NOMO-1 treated with DMSO at 0.1 percent for 48 hours (cell line): ENCODE measurements at regions not wholly inside any gene's neighbourhood (a gene's known extent, or its start where the extent isn't known, plus 50 kb on each side); places are given as distances from the start of the nearest gene placed in this dataset.
"Not testable (repeated sequence)": the region's sequence is repeated elsewhere in the genome, so short reads cannot be mapped to it uniquely, and the experiment has no call there.

ENCODE experiments used
- DNase-seq: peaks from one replicate; lab custom pipeline; 2025; ENCODE audit not compliant: unreplicated experiment; lab: John Stamatoyannopoulos, UW

DNA sequence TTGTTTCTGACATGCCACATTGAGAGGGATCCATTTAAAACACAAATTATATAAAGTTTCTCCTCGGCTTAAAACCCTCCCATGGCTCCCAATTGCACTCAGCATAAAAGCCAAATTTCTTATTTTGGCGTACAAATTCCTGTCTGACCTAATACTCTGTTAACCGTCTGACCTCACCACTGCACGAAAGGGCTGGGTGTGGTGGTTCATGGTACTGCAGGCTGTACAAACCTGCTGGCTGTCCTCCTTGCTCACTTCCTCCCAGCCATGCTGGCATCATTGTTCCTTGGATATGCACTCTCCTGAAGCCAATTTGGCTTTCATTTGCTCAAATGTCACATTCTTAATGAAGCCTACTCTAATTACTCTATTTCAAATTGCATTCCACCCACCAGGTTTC, 301.6 kb upstream of the C16orf82 start:
- no peak for DNase-seq

DNA sequence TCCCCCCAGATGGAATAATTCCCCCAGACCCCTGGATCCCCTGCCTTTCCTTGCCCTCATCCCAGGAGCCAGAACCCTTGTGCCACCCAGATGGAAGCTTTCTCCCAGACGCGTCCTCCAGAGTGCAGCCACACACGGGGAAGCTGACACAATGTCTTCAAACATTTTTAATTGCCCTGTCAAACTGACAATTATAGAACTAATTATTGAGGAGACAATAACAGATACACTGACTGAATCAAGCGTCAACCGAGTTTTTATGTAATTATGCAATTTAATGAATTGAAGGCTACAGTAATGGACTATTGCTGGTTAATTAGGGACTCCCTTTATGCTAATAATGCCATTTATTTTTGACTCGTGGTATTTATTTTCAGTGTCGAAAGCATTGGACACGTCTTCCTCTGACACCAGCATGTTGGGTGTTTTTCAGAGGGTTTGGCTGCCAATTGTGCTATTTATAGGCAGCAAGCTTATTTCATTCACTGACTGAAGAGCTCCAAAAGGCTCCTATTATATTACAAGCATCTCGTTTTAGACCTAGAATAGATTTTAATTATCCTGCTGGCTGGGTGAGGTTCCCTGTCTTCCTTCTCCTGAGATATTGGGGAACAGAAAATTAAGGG, 298.2 kb upstream of the C16orf82 start:
- DNase-seq = no peak

DNA sequence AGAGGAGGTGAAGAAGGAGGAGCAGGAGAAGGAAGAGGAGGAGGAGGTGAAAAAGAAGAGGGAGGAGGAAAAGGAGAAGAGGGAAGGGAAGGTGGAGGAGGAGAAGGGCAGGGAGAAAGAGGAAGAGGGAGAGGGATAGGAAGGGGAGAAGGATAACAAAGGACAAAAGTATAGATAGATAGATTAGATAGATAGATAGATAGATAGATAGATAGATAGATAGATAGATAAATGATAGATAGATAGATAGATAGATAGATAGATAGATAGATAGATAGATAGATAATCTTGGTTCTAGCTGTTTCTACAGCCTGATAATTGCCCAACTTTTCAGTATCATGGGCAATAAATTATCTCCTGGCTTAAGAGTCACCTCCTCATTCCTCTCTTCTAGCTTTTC, 296.2 kb upstream of the C16orf82 start:
- no peak for DNase-seq

DNA sequence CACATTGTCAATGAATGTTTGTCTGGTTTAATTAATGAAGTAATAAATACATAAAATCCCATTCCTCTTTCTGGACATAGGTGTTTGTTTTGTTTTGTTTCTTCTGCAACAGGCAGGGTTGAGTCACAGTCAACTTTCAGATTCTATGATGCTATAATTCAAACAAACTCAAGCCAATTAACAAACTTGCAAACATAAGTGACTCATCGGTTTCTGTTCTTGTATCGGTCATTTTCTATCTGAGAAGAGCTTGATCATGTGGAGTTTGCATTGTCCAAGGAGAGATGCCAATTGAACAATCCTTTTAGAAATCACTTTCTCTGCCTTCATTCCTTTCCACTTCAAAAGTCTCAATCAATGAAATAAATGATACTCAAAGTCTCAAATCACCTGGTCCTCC, 294.2 kb upstream of the C16orf82 start:
- no peak for DNase-seq

DNA sequence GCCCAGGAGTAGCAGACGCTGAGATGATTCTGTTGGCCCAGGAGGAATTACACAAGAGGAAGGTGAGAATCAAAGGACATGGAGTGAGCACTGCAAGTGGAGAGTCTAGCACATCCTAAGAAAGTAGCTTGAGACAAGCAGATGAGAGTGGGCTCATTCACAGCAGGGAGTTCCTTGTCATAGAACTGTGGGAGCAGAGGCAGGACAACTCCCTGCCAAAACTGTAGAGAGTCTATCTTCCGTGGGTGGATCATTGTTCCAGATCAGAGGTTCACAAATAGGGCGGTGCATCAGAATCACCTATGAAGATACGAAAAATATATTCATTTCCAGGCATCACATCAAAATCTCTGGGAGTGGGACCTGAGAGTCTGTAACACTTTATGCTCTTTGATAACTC, 288.9 kb upstream of the C16orf82 start:
- no peak for DNase-seq

DNA sequence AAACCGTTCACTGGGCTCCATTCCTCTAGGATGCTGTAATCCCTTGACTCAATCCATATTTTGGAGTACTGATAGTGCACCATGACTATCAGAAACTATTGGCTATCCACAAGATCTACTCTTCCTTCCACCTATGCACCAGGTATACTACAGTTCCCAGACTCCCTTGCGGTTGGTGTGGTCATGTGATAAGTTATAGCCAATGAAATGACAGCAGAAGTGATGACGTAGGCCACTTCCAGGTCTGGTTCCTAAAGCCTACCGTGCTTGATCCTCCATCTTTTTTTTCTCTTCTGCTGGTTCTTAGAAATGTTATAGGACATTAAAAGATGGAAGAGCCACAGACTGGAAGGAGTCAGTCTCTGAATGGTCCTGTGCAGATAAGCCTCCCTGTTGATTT, 278.8 kb upstream of the C16orf82 start:
- no peak for DNase-seq

DNA sequence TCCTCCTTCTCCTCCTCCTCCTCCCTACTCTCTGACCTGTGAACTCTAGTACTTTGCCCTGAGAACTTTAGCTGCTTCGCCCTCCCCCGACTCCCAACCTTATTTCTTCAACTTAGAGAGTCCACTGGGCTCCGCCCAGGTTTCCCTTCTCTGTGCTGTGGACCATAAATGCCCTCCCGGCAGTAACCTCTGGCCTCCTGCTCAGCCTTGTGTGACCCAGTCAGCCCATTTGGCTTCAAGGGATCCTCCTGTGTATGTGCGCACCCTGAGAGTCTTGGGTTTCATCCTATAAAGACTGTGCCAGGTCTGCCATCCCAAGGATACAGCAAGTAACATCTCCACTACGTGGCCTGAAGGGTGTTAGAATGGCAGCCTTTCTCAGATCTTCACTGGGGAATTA, 275.6 kb upstream of the C16orf82 start:
- DNase-seq = no peak

DNA sequence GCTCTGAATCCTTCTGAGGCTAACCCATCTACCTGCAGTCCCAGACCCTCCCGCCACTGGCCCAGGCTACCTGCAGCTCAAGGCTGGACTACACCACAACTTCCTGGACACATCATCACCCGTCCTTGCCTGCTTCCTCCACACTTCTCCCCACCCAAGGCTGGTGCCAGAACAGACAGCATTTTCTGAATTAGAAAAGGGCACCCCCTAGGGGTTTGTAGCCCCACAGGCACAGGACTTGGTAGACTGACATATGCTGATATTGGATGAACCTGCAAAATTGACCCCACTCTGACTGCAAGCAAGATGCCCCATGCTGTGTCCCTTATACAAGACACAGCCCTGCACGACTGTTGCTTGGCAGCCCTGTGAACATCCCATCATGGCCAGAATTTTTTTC, 271.5 kb upstream of the C16orf82 start:
- DNase-seq = no peak

DNA sequence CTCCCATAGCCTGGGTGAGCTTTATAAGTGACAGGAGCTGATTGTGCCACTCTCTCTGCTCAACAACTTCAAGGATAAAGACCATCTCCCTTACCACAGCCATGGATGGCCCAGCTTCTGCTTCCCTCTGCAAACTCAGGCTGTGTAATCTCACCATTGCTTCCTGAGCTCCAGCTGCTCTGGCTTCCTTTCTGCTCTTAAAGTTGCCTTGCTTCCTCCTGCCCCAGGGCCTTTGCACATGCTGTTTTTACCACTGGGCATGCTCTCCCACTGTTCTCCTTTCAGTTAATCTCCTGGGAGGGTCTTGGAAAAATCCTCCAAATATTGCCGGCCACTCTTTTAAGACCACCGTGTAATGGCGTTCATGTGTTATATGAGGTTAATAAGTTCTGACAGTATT, 265.1 kb upstream of the C16orf82 start:
- DNase-seq = no peak

DNA sequence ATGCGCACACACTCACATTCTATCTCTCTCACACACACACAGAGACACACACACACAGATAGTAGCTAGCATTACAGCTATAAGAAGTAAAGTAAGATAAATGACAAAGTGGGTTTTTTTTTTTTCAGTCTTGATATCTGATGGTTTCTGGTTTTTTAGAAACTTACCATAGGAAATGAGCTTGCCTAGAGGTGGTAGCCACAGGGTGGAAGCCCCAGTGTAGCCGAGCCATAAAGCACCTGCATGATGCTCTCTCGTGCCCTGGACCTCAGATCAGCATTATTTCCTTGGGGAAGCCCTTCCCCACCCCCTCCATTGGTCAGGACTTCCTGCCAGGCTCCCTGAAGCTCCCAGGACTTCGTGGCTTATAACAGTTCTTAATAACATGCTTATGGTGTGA, 264.3 kb upstream of the C16orf82 start:
- DNase-seq = no peak

DNA sequence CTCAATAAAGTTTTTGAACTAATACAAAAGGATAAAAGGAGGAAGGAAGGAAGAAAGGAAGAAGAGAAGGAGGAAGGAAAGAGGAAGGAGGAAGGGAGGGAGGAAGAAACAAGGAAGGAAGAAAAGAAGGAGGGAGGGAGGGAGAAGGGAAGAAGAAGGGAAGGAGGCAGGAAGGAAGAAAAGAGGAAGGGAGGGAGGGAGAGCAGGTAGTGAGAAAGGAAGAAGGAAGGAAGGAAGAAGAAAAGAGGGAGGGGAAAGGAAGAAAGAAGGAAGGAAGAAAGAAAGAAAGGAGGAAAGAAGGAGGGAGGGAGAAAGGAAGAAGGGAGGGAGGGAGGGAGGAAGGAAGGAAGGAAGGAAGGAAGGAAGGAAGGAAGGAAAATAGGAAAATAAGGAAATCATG, 263.8 kb upstream of the C16orf82 start:
- DNase-seq = no peak

DNA sequence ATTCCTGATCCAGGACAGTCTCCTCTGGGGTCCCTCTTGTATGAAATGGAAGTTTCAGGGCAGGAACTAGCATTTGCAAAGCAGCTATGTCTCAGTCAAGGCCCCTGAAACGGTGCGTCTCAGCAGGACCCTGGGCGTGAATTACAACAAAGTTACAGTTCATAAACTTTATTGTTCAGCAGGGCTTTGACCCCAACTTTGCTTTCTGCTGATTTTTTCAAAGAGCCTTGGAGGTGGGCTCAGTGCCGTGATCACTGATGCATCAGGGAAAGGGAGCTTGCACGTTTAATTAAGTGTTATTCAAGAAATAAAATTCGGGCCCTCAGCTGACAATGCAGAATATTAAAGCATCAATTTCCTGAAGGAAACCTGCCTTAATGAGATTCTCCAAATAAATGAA, 260.1 kb upstream of the C16orf82 start:
- no peak for DNase-seq

DNA sequence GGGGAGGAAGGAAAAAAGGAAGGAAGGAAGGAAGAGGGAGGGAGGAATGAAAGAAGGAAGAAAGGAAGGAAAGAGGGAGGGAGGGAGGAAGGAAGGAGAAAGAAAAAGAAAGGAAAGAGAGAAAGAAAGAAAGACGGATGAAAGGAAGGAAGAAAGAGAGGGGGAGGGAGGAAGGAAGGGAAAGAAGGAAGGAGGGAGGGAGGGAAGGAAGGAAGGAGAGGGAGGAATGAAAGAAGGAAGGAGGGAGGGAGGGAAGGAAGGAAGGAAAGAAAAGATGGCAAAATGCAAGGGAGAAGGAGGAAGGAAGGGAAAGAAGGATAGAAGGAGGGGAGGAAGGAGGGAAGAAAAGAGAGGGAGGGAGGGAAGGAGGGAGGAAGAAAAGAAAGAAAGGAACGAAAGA, 257.3 kb upstream of the C16orf82 start:
- DNase-seq = no peak

DNA sequence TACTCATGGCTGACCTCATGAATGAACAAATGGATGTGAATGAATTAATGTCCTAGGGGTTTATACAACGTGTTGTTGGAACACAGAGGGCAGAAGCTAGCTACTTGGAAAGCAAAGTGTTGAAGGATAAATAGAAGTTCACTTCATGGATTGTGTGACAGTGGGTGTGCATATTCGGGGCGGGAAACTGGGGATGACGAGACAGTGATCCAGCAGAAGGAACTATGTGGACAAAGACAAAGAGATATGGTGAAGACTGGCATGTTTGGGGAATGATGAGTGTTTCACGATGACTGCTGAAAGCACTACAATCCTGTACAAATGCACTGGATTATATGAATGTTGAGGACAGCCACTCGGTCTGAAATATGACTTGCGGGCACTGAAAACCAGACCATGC, 250.5 kb upstream of the C16orf82 start:
- DNase-seq = no peak

DNA sequence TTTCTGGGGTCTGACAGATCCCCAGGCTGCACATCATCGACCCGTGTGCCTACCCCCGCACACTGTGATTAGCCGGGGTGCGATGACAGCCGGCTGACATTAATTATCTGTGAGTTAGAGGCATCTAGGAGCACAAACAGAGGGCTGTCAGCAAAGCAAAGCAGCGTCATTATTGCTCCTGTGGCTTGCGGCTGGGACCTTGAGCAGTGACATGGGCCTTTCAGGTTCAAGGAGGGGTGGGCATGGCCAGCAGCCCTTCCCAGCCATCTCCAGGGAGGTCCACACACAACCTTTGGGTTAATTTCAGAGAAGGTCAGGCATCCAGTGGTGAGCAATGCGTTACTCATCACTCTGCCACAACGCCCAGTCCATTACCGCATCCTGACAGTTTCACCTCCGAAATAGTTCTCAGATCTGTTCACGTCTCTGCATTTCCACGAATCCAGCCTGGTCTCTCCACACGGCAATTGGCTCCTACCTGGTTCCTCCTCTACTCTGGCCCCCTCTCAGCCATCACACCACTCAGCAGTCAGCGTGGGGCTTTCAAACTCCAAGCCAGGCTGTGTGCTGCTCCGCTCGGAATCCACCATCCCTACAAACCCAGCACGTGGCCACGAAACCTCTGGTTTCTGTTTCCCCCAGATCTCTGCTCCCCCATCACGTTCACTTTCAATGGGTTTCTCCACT, 249.7 kb upstream of the C16orf82 start:
- no peak for DNase-seq

DNA sequence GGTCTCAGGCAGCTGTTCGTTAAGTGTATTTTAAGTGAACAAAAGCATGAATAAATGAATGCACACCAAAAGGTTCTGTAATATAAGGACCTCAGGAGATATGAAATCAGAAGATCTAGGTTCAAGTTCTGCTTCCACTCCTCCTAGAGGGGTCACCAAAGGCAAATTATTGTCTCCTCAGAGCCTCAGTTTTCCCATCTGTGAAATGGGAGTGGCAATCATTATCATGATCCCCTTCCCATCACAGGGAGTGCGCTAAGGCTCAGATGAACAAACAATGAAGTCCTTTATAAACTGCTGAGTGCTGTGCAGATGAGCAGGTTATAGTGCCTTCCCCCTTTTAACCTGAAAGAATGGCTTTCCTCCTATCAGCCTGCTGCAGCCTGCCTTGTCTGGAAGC, 248.3 kb upstream of the C16orf82 start:
- DNase-seq = no peak

DNA sequence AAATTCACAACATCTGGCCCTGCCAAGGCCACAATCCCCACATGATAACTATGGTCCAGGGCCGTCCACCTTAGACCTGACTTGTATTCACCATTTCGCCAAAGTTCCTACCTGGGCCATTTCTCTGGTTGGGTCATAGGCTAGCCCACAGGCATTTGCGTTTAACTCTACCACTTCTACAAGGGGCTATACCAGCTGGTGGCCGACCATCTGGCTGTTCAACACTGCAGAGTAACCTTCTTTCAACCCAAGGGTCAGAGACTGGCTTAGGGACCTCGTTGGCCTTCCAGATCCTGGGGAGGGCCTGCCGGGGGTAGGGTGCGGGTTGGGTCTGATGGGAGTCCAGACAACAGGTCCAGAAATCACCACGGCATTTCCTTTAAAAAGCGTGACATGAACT, 242.3 kb upstream of the C16orf82 start:
- DNase-seq = no peak

DNA sequence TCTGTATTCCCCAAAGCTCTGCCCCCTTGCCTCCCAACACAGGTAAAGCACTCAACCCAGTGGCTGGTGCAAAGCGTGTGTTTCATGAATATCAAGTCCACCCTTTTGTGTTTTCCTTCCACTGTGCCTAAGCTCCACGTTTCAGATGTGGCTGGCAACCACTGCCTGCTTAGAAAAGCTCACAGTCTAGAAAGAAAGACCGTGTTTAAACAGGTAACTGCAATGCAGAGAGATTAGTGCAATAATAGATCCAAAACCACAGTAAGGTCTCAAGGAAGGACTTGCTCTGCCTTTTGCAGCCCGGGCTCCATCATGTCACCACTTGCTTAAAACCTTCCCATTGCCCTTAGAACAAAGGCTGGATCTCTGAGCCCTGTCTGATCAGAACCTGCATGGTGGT, 240.2 kb upstream of the C16orf82 start:
- DNase-seq = no peak

DNA sequence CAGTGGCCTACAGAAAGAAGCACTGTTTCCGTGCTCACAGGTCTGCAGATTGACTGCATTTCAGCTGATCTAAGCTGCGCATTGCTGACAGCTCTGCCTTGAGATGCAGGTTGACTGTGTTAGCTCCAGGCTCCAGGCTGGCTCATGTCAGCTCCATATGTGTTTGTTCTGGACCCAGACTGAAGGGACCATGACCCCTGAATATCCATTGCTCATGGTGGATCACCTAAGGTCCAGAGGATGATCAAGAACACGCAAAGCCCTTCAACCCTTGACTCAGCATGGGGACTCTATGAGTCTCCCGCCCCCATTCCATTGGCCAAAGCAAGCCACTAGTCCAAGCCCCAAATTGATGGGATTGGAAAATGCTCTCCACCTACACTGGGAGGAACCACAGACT, 239.3 kb upstream of the C16orf82 start:
- no peak for DNase-seq

DNA sequence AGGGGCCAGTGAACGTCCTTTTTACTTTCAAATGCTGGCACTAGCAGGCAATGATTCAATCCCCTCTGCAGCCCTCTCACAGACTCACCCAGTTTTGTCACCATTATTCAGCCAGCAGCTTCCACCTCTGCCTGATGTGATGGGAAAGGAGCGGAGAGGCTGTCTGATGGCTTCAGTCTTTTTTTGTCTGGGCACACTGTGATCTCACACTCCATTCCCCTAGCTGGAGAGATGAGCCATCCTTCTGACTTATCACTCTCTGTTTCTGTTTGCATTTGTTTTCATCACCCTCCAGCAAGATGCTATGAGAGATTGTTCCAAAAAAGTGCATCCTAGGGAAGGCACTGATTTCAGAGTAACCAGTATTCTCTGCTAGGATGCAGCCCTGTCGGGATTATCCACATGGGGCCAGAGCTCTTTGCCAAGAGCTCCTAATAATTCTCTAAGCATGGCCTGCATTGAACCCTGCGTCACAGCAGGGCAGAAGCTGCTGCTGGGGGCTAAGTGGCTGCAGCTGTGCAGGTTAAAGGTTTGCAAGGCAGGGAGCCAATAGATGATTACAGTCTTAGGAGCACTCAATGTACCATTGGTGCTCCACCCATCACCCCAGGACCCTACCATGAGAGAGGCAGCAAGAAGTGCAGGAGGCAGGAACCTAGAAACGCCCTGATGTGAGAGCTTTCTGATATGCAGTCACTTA, 236.1 kb upstream of the C16orf82 start:
- DNase-seq = no peak

DNA sequence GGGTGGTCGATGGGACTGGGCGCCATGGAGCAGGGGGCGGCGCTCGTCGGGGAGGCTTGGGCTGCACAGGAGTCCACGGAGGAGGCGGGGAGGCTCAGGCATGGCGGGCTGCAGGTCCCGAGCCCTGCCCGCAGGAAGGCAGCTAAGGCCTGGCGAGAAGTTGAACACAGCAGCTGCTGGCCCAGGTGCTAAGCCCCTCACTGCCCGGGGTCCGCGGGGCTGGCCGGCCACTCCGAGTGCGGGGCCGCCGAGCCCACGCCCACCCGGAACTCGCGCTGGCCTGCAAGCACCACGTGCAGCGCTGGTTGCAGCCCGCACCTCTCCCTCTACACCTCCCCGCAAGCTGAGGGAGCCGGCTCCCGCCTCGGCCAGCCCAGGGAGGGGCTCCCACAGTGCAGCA, 230.6 kb upstream of the C16orf82 start:
- DNase-seq = not testable (repeated sequence)

DNA sequence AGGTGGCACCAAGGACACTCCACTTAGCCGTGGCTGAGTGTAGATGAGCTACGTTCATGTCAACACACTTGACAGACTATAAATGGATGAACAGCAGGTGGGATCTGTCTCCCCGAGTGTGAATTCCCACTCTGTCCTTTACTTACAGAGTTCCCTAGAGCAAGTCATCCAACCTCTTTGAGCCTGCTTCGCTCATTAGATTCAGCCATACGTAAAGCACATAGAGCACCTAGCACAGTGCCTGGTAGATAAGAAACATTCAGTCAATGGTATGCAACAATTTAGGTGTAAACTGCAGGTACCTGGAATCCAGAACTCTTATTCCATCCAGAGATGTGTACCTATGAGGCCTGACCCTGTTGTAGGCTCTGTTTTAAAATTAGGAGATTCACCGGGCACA, 227.8 kb upstream of the C16orf82 start:
- DNase-seq = no peak

DNA sequence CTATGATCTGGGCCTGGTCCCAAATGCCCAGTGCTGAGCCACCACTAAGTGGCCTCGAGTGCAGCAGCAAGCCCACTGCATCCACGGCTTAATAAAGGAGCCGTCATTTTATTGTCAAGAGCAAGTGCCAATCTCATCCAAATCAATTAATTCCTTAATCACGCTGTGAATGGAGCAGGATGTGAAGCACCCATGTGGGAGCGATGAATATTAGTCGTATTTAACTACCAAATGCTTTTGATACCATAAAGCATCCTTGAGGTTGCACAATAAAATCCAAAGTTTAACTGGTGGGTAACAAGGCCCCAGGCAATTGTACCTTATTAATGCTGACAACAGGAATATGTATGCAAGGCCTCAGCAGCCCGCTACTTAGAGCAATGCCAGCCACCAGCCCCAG, 226.0 kb upstream of the C16orf82 start:
- no peak for DNase-seq
